Motor neuron (in vitro differentiated cells): ENCODE measurements at regions not wholly inside any gene's neighbourhood (a gene's known extent, or its start where the extent isn't known, plus 50 kb on each side); places are given as distances from the start of the nearest gene placed in this dataset.

Source experiments
- ATAC-seq, 8 experiments: fragments of 200-7000 bp; cut with Tn5 transposase; replicated peaks in 6 of 8; 2 replicates each; pipeline ENCODE4 v1.8.0; 2021; ENCODE audit warnings: mild to moderate bottlenecking in 8 of 8, moderate library complexity in 8 of 8
- H3K27ac ChIP-seq, 2 donors: fragments of 250-450 bp; sonication (Bioruptor Pico); 2 replicates each; pipeline ENCODE4 v1.9.0; 2021; ENCODE audit warnings: antibody characterized with exemption in 2 of 2, mild to moderate bottlenecking in 2 of 2, moderate library complexity in 1 of 2
- H3K4me1 ChIP-seq, 2 donors: fragments of 250-450 bp; sonication (Bioruptor Pico); replicated peaks in 1 of 2; 2 replicates each; pipeline ENCODE4 v1.6.1; 2021; ENCODE audit warnings: antibody characterized with exemption in 2 of 2, mild to moderate bottlenecking in 2 of 2, moderate library complexity in 1 of 2
- H3K4me3 ChIP-seq, 5 donors: fragments of 250-450 bp; sonication (Bioruptor Pico); 2 replicates each; pipeline ENCODE4 v1.9.0; 2021; ENCODE audit warnings: antibody characterized with exemption in 5 of 5, mild to moderate bottlenecking in 5 of 5, moderate library complexity in 4 of 5
- WGBS, 10 experiments: fragments of 450-650 bp; shearing (Covaris generic); methylation state at CpG; one replicate each; pipeline ENCODE4 v1.0.0; 2022; 5-methylcytosine and 5-hydroxymethylcytosine counted together
- in situ Hi-C, 9 experiments: fragments of 400-800 bp; cut with MboI; loops; one replicate each; pipeline ENCODE4 v1.15.0; 2021; ENCODE audit warnings: low sequenced_read_pairs in 9 of 9, low pct_unique_long_range_greater_than_20kb in 2 of 9; ENCODE audit not compliant: unreplicated experiment in 9 of 9

- H3K27ac ChIP-seq = no peak overlapping the region
- peaks cover 13 to 18% of the 10 kb centered on the region in 2 donors for H3K4me1 ChIP-seq
- WGBS, 10 experiments = 30 to 100% (median 83%) methylated on average over 1 to 2 of the region's 3 CpGs; no CpG with 5 or more reads in 2 of the 10 experiments
- no peak for ATAC-seq
- in situ Hi-C loops = no loop called here
- no peak overlapping the region for H3K4me3 ChIP-seq
Observed at GRCh38 chr10:78429984-78430383, 396.3 kb downstream of the RPS24 start.

- peaks cover 37 to 40% of the 10 kb centered on the region in 2 donors for H3K4me1 ChIP-seq
- peak in 5 of 8 experiments; percentile 15 to 50 (median 29) for ATAC-seq
- 40 to 100% (median 73%) methylated on average over 1 to 2 of the region's 2 CpGs; no CpG with 5 or more reads in 1 of the 10 experiments for WGBS, 10 experiments
- H3K27ac ChIP-seq = no peak overlapping the region
- no peak overlapping the region for H3K4me3 ChIP-seq
- in situ Hi-C loops = no loop called here
Observed at GRCh38 chr10:78432583-78432982, 398.9 kb downstream of the RPS24 start.

GRCh38 chr10:78433076-78433595, 399.5 kb downstream of the RPS24 start:
- in situ Hi-C loops = no loop called here
- H3K4me3 ChIP-seq = no peak overlapping the region
- H3K4me1 ChIP-seq = peaks cover 40 to 41% of the 10 kb centered on the region in 2 donors
- peak in 3 of 8 experiments; percentile 20 to 60 (median 39) for ATAC-seq
- H3K27ac ChIP-seq = no peak overlapping the region
- WGBS, 10 experiments = 69 to 100% (median 86%) methylated on average over 1 to 5 of the region's 5 CpGs; no CpG with 5 or more reads in 4 of the 10 experiments

- no peak overlapping the region for H3K4me3 ChIP-seq
- 40 to 86% (median 60%) methylated on average over 1 to 5 of the region's 11 CpGs; no CpG with 5 or more reads in 2 of the 10 experiments for WGBS, 10 experiments
- no peak overlapping the region for H3K27ac ChIP-seq
- in situ Hi-C loops = no loop called here
- H3K4me1 ChIP-seq = peaks cover 41 to 42% of the 10 kb centered on the region in 2 donors
- peak in 7 of 8 experiments; percentile 15 to 81 (median 73) for ATAC-seq
Observed at GRCh38 chr10:78433766-78434535, 400.3 kb downstream of the RPS24 start.

- in situ Hi-C loops = no loop called here
- H3K4me3 ChIP-seq = no peak overlapping the region
- no peak overlapping the region for H3K27ac ChIP-seq
- 33 to 100% (median 94%) methylated on average over 1 to 3 of the region's 8 CpGs; no CpG with 5 or more reads in 7 of the 10 experiments for WGBS, 10 experiments
- H3K4me1 ChIP-seq = peaks cover 44 to 47% of the 10 kb centered on the region in 2 donors
- ATAC-seq = no peak
Observed at GRCh38 chr10:78434886-78435285, 401.2 kb downstream of the RPS24 start.

- Histone ChIP-seq H3K27ac (no peak overlapping the region), H3K4me1 (peaks cover 39 to 47% of the 10 kb centered on the region in 2 donors), H3K4me3 (no peak overlapping the region)
- in situ Hi-C loops = no loop called here
- peak in 2 of 8 experiments; percentile 1 to 6 for ATAC-seq
- whole genome bisulfite sequencing, 10 experiments = 46 to 100% (median 73%) methylated on average over 3 to 10 of the region's 10 CpGs
Observed at GRCh38 chr10:78435484-78436221, 402.0 kb downstream of the RPS24 start.

- Histone ChIP-seq H3K4me1 (peaks cover 39 to 47% of the 10 kb centered on the region in 2 donors), H3K27ac (no peak overlapping the region), H3K4me3 (no peak overlapping the region)
- in situ Hi-C loops = no loop called here
- 30 to 100% (median 47%) methylated on average over 1 to 6 of the region's 6 CpGs; no CpG with 5 or more reads in 5 of the 10 experiments for WGBS, 10 experiments
- ATAC-seq = peak in 4 of 8 experiments; percentile 11 to 79 (median 56)
Observed at GRCh38 chr10:78436222-78436573, 402.5 kb downstream of the RPS24 start.

- peak in 1 of 8 experiments; percentile 8 for ATAC-seq
- Histone ChIP-seq H3K4me3 (no peak overlapping the region), H3K4me1 (peaks cover 39 to 47% of the 10 kb centered on the region in 2 donors), H3K27ac (no peak overlapping the region)
- in situ Hi-C loops = no loop called here
- WGBS, 10 experiments = 24 to 100% (median 62%) methylated on average over 1 to 6 of the region's 8 CpGs; no CpG with 5 or more reads in 2 of the 10 experiments
Observed at GRCh38 chr10:78436706-78437406, 403.2 kb downstream of the RPS24 start.

- 50 to 100% (median 89%) methylated on average over 1 to 4 of the region's 5 CpGs; no CpG with 5 or more reads in 2 of the 10 experiments for WGBS, 10 experiments
- in situ Hi-C loops = no loop called here
- Histone ChIP-seq H3K27ac (no peak overlapping the region), H3K4me3 (no peak overlapping the region), H3K4me1 (peaks cover 39 to 49% of the 10 kb centered on the region in 2 donors)
- ATAC-seq = no peak
Observed at GRCh38 chr10:78437407-78437768, 403.7 kb downstream of the RPS24 start.

- in situ Hi-C loops = no loop called here
- Histone ChIP-seq H3K4me3 (no peak overlapping the region), H3K4me1 (peaks cover 39 to 49% of the 10 kb centered on the region in 2 donors), H3K27ac (no peak overlapping the region)
- ATAC-seq = peak in 3 of 8 experiments; percentile 20 to 55 (median 47)
- 44 to 100% (median 83%) methylated on average over 1 to 5 of the region's 9 CpGs; no CpG with 5 or more reads in 4 of the 10 experiments for WGBS, 10 experiments
Observed at GRCh38 chr10:78437998-78438906, 404.6 kb downstream of the RPS24 start.

- Histone ChIP-seq H3K4me3 (no peak overlapping the region), H3K27ac (no peak overlapping the region), H3K4me1 (peaks cover 41 to 51% of the 10 kb centered on the region in 2 donors)
- WGBS, 10 experiments = 77 to 90% (median 88%) methylated on average over 2 to 8 of the region's 12 CpGs; no CpG with 5 or more reads in 4 of the 10 experiments
- ATAC-seq = peak in 5 of 8 experiments; percentile 29 to 56 (median 40)
- in situ Hi-C loops = no loop called here
Observed at GRCh38 chr10:78438907-78439809, 405.5 kb downstream of the RPS24 start.
